Testis (tissue), 2 donors: ENCODE measurements at regions not wholly inside any gene's neighbourhood (a gene's known extent, or its start where the extent isn't known, plus 50 kb on each side); places are given as distances from the start of the nearest gene placed in this dataset.

Experiments
- CTCF ChIP-seq, 3 experiments: fragments of 450-650 bp in 2 of 3; fragments of 200-600 bp in 1 of 3; sonication (generic) in 1 of 3; IDR thresholded peaks; one replicate each; pipeline ENCODE4 v1.5.1; 2016 to 2019; ENCODE audit warnings: antibody characterized with exemption in 3 of 3, mild to moderate bottlenecking in 2 of 3, moderate library complexity in 1 of 3
- POLR2A ChIP-seq: fragments of 450-650 bp; IDR thresholded peaks from one replicate; pipeline ENCODE4 v1.6.1; 2017; ENCODE audit warnings: antibody characterized with exemption, mild to moderate bottlenecking, moderate library complexity

GRCh38 chr4:125538670-125539069 lies 223.9 kb downstream of the FAT4 start:
- no peak for TF ChIP-seq CTCF (IDR thresholded peaks at IDR 0.05)
- no peak for TF ChIP-seq POLR2A
